NK-92 treated with Interleukin-12 subunit alpha and Interleukin-12 subunit beta, amount 100 ng/mL, for 24 hours (cell line): ENCODE measurements at regions not wholly inside any gene's neighbourhood (a gene's known extent, or its start where the extent isn't known, plus 50 kb on each side); places are given as distances from the start of the nearest gene placed in this dataset.
"Not testable (repeated sequence)": the region's sequence is repeated elsewhere in the genome, so short reads cannot be mapped to it uniquely, and the experiment has no call there.

Source experiments
- DNase-seq: peaks from one replicate; lab custom pipeline; 2025; lab: John Stamatoyannopoulos, UW

DNA sequence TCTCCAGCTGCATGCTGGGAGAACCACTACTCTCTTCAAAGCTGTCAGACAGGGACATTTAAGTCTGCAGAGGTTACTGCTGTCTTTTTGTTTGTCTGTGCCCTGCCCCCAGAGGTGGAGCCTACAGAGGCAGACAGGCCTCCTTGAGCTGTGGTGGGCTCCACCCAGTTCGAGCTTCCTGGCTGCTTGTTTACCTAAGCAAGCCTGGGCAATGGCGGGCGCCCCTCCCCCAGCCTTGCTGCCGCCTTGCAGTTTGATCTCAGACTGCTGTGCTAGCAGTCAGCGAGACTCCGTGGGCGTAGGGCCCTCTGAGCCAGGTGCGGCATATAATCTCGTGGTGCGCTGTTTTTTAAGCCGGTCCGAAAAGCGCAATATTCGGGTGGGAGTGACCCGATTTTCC is 215.0 kb downstream of the STIM2 start:
- DNase-seq = not testable (repeated sequence)

- no peak for DNase-seq
Measured at GRCh38 chr4:27078934-27079455, 218.4 kb downstream of the STIM2 start.

GRCh38 chr4:27081675-27082586 is 221.3 kb downstream of the STIM2 start:
- DNase-seq = no peak

DNA sequence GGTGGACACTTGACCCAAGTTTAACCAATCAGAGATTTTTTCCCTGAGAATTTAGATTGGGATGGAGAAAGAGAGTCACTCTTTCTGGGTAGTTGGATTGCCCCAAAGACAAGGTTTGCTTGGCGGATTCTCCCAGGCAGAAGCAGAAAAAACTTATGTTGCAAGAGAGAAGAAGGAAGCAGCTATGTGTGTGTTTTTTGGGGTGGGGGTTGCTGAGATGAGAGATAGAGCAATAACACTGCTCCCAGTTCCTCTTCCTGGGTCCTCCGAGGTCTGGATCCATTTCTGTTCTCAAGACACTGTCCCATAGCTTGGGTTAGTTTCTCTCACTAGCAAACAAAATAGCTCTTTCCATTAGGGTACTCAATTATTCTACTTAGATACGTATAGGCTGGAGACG is 222.1 kb downstream of the STIM2 start:
- no peak for DNase-seq

- no peak for DNase-seq
Measured at GRCh38 chr4:27084685-27085361, 224.2 kb downstream of the STIM2 start.

DNA sequence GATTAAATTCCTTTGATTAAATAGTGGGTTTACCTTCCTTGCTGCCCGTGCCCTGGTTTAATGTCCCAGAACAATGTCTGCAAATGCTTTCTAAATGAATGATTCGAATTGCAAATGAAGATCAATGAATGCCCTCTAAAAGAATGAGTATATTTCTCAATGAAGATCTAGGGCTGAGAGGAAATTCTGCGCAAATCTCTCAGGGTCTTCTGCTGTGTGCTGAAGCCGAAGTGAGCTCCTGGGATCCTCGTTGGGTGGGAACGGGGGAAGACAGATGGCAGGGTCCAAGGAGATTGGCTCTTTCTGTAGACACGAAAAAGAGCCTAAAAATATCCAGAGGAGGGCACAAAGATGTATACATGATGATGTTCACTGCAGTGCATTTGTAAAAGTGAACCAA is 224.8 kb downstream of the STIM2 start:
- DNase-seq = no peak

- no peak for DNase-seq
Measured at GRCh38 chr4:27087306-27088045, 226.8 kb downstream of the STIM2 start.

GRCh38 chr4:27088491-27088890 is 227.8 kb downstream of the STIM2 start:
- no peak for DNase-seq

DNA sequence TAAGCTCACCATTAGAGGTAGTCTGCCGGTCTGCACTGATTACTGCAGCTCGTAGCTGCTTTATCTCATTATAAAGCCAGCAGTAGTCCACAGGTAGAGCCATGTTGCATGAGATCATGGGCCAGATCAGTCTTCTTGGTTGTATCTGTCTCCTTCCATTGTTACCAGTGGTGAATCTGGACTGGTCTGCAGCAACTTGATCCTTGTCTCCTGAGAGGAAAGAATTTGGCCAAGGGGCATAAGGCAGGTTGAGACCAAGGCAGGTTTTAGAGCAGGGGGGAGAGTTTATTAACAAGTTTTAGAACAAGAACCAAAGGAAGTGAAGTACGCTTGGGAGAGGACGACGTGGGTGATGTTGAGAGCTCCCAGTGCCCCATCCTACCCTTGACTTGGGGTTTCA is 228.5 kb downstream of the STIM2 start:
- DNase-seq = no peak

GRCh38 chr4:27090406-27090805 is 229.8 kb downstream of the STIM2 start:
- DNase-seq = no peak

GRCh38 chr4:27094224-27094623 is 233.6 kb downstream of the STIM2 start:
- DNase-seq = no peak

DNA sequence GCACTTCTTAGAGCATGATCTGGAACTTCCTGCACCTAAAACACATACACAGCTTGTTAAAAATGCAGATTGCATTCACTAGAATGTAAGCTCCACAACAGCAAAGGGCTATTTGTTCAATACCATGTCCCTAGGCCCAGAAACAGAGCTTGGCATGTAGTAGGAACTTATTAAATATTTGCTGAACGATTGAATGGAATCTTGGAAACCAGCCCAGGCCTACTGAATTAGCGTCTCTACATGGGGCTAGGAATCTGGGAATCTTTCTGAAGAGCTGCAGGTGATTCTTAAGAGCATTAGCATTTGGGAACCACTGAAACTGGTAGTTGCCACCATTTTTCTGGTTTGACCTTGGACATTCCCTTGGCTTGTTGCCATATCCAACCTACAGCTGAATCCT is 234.1 kb downstream of the STIM2 start:
- no peak for DNase-seq

GRCh38 chr4:27096142-27096824 is 235.6 kb downstream of the STIM2 start:
- DNase-seq = no peak

- DNase-seq = no peak
Measured at GRCh38 chr4:27098034-27098433, 237.4 kb downstream of the STIM2 start.

DNA sequence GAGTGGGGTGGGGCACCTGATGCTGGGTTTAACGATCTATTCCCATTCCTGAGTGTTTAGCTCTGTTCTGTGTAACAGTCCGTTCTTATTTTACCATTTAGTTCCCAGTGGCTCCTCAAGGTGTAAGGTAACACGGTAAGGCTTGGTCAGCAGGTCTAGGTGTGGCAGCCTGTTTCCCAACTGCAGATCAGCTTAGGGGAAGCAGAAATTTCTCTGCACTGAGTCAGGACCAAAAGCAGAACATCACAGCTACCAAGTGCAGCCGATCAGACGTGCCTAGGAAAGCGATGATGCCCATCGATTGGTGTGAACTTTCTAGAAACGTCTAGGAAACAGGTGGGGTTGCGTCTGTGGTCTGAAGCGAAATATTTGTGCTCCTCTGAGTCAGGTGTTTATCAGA is 240.1 kb downstream of the STIM2 start:
- no peak for DNase-seq

DNA sequence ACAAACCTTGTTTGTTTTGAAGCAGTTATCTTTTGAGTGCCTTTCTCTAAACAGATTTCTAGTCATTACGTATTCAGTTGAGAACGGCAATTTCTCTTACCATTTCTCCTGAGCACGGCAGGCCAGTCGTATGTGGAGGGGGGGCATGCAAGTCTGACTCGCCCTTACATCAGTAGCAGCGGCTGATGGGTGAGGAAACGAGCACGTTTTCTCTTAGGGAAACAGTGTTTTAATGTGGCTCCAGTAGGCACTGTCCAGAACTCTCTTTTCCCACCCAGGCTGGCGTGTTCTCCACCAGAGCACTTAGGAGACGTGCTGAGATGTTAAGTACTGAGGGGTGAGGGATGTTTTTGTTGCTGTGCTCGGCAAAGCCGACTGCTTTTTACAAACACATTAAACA is 240.5 kb downstream of the STIM2 start:
- no peak for DNase-seq

GRCh38 chr4:27101561-27101960 is 240.9 kb downstream of the STIM2 start:
- no peak for DNase-seq

- no peak for DNase-seq
Measured at GRCh38 chr4:27111627-27112026, 251.0 kb downstream of the STIM2 start.

GRCh38 chr4:27112587-27112986 is 251.9 kb downstream of the STIM2 start:
- DNase-seq = no peak

GRCh38 chr4:27115221-27115620 is 254.6 kb downstream of the STIM2 start:
- DNase-seq = no peak

DNA sequence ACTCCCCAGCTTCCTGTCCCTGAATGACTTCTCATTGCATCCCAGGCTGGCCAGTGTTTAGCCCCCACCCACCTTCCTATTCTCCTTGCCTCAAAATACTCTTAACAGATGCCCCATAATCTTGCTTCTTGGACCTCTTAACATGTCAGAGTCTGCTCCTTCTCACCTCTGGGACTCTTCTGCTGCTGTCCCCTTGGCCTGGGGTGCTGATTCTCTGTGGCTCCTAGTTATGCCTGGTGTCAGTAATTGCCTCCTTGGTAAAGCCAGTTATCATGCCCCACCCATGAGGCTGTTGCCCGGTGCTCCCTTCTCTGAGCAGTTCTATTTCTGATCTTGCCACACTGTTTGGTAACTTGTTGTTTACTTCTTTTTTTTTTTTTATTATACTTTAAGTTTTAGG is 256.8 kb downstream of the STIM2 start:
- DNase-seq = no peak

GRCh38 chr4:27119239-27119638 is 258.6 kb downstream of the STIM2 start:
- no peak for DNase-seq
